Transverse colon (tissue), 4 donors: ENCODE measurements at regions not wholly inside any gene's neighbourhood (a gene's known extent, or its start where the extent isn't known, plus 50 kb on each side); places are given as distances from the start of the nearest gene placed in this dataset.
A peak's percentile ranks its signal among the peaks of the same experiment; 100 is the strongest.
"Not testable (repeated sequence)": the region's sequence is repeated elsewhere in the genome, so short reads cannot be mapped to it uniquely, and the experiment has no call there.

Experiments
- DNase-seq: peaks from one replicate; pipeline ENCODE4 v3.0.0-alpha.2; 2019
- H3K27ac ChIP-seq, 4 donors: fragments of 200-600 bp; sonication (generic); 2 replicates each; pipeline ENCODE4 v1.5.1; 2016 to 2018; ENCODE audit warnings: inconsistent platforms in 4 of 4
- H3K27me3 ChIP-seq: fragments of 200-600 bp; sonication (generic); 2 replicates; pipeline ENCODE4 v1.5.1; 2017; ENCODE audit warnings: inconsistent platforms
- H3K36me3 ChIP-seq, 4 donors: fragments of 200-600 bp; sonication (generic); 2 replicates each; pipeline ENCODE4 v1.5.1; 2017 to 2019; ENCODE audit warnings: inconsistent platforms in 4 of 4
- H3K4me1 ChIP-seq, 4 donors: fragments of 200-600 bp; sonication (generic); 2 replicates each; pipeline ENCODE4 v1.5.1; 2017 to 2020; ENCODE audit warnings: inconsistent platforms in 4 of 4
- H3K4me3 ChIP-seq, 4 donors: fragments of 200-600 bp; sonication (generic); 1 replicate in 1 of 4; 2 replicates in 3 of 4; pipeline versions ENCODE4 v1.5.1 to v1.6.1; 2017 to 2019; ENCODE audit warnings: inconsistent platforms in 4 of 4
- H3K9me3 ChIP-seq, 2 donors: fragments of 200-600 bp; sonication (generic); 2 replicates each; pipeline ENCODE4 v1.5.1; 2017 to 2019; ENCODE audit warnings: inconsistent platforms in 2 of 2
- EP300 ChIP-seq: sonication (generic); formaldehyde crosslinking; IDR thresholded peaks from one replicate; pipeline ENCODE4 v1.6.1; 2017; ENCODE audit warnings: antibody characterized with exemption, low read depth
- POLR2A ChIP-seq: fragments of 450-650 bp; IDR thresholded peaks from one replicate; pipeline ENCODE4 v1.6.1; 2016; ENCODE audit warnings: antibody characterized with exemption, mild to moderate bottlenecking, moderate library complexity
- POLR2AphosphoS5 ChIP-seq, 3 donors: sonication (generic); formaldehyde crosslinking; IDR thresholded peaks; one replicate each; pipeline ENCODE4 v1.6.1; 2016; ENCODE audit warnings: antibody characterized with exemption in 3 of 3
- WGBS, 2 donors: methylation state at CpG; one replicate each; pipeline ENCODE4 v1.1.5; 2018; ENCODE audit warnings: low coverage in 1 of 2; 5-methylcytosine and 5-hydroxymethylcytosine counted together
- in situ Hi-C, 4 donors: fragments of 200-750 bp; cut with MboI; loops; one replicate each; pipeline versions ENCODE4 v1.15.0 to v1.15.1; 2017; ENCODE audit warnings: low sequenced_read_pairs in 3 of 4, low pct_ligation_motif_present in 1 of 4, low pct_unique_long_range_greater_than_20kb in 1 of 4
- intact Hi-C: fragments of 100-400 bp; cut with DNase I; formaldehyde crosslinking; loops from one replicate; pipeline ENCODE4 v1.15.1; 2023; ENCODE audit warnings: low total_unique reads
- TF ChIP-seq, protein P1 (sequence below), 5 experiments: fragments of 200-600 bp in 3 of 5; fragments of 450-650 bp in 2 of 5; sonication (generic) in 3 of 5; IDR thresholded peaks; 1 replicate in 2 of 5; 2 replicates in 3 of 5; pipeline ENCODE4 v1.5.1; 2016 to 2017; ENCODE audit warnings: antibody characterized with exemption in 5 of 5, inconsistent platforms in 3 of 5, mild to moderate bottlenecking in 2 of 5, moderate library complexity in 1 of 5

DNA sequence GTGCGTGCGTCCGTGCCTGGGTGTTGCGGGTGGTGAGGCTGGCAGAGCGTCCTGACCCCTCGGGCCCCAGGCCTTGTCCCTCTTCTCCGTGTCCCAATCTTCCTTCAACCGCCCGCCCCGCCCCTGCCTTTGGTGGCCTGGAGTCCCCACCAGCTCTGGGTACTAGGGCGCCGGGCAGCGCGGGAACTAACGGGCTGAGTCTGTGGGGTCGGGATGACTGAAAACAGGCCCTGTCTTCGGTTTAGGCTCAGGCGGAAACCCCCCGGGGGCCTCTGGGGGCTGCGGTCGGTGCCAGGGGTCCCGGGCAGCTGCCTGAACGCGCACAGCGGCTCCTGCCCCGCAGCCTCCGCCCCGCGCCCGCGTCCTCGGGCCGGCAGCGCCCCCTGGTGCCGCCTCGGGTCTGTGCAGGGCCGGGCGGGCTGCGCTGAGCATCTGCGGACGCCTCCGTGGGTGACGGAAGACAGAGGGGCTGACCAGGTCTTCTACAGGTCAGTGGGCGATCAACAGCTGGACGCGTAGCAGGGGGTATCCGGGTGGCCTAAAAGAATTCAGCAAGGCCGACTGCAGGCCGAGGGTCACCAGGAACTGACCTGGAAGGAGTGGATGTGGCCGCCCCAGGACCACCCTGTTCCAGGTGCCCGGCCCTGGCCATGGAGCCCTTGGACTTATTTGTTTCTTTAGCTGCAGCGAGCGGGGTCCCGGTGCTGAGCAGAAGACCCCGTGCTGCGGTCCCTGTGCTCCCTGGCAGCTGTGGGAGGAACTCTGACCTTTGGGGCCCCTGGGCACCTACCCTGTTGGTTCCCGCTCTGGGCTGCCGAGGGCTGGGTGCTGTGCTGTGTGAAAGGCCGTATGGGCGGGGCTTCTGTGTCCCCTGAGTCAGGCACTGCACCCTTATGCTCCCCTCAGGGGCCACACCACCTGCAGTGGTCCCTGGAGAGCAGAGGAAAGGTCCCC lies 130.2 kb upstream of the LPCAT1 start:
- TF ChIP-seq, protein P1, sequence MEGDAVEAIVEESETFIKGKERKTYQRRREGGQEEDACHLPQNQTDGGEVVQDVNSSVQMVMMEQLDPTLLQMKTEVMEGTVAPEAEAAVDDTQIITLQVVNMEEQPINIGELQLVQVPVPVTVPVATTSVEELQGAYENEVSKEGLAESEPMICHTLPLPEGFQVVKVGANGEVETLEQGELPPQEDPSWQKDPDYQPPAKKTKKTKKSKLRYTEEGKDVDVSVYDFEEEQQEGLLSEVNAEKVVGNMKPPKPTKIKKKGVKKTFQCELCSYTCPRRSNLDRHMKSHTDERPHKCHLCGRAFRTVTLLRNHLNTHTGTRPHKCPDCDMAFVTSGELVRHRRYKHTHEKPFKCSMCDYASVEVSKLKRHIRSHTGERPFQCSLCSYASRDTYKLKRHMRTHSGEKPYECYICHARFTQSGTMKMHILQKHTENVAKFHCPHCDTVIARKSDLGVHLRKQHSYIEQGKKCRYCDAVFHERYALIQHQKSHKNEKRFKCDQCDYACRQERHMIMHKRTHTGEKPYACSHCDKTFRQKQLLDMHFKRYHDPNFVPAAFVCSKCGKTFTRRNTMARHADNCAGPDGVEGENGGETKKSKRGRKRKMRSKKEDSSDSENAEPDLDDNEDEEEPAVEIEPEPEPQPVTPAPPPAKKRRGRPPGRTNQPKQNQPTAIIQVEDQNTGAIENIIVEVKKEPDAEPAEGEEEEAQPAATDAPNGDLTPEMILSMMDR (IDR thresholded peaks at IDR 0.05) = peak; percentile 25 to 64 (median 30)
- intact Hi-C loops, H3K27ac ChIP-seq, DNase-seq, H3K9me3 ChIP-seq, H3K36me3 ChIP-seq, H3K4me1 ChIP-seq, in situ Hi-C loops: not testable (repeated sequence)
- WGBS, 2 donors = 8% methylated on average over 26 of the region's 60 CpGs; no CpG with 5 or more reads in 1 of the 2 donors
- Histone ChIP-seq H3K27me3 (peaks cover 77% of the 10 kb centered on the region), H3K4me3 (peak overlapping the region in 1 of 4 donors; percentile 40)

DNA sequence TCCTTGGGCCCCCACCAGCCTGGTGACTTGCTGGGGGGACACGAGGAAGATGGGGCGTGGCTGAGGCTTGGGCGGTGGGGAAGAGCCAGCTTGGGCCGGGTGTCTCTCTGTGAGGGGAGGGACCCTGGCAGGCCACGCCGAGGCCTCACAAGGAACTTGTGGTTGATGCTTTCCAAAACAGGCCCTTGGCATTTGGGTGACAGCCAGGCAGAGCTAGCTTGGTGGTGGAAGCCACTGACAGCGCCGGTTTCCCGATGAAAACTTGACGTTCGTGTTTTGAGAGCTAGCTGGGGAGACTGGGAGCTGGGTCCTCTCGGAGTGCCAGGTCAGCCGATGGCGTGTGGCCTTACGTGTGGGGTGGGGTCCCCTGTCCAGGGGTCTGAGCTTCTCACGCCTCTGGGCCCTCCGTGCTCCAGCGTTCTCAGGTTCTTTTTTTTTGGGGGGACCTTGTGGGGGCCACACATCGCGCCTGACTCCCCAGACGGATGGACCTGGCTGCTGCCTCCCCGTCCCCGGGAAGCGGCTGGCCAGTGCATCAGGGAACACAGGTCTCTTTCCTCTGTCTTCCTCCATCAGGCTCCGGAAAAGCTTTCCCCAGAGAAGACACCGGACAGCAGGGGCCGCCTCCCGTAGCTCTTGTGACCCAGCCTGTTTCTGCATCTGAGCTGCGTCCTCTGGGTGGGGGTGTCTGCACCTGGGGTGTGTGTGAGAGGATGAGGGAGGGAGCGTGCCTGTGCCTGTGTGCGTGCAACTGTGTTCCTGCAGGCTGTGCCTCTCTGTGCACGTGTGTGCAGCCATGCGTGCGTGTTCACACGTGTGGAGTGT lies 129.3 kb upstream of the LPCAT1 start:
- H3K9me3 ChIP-seq = no peaks in the 10 kb centered on the region
- in situ Hi-C loops = no loop called here
- no peaks in the 10 kb centered on the region for H3K36me3 ChIP-seq
- H3K27me3 ChIP-seq = peaks cover 78% of the 10 kb centered on the region
- TF ChIP-seq POLR2A = no peak
- TF ChIP-seq EP300 = no peak
- TF ChIP-seq, protein P1 (IDR thresholded peaks at IDR 0.05) = no peak
- no peak for TF ChIP-seq POLR2AphosphoS5 (IDR thresholded peaks at IDR 0.05)
- peak overlapping the region in 1 of 4 donors; percentile 40 for H3K4me3 ChIP-seq
- intact Hi-C loops = no loop called here
- H3K4me1 ChIP-seq = peaks cover 0 to 9% (median 1%) of the 10 kb centered on the region in 4 donors
- 26% methylated on average over 20 of the region's 35 CpGs; no CpG with 5 or more reads in 1 of the 2 donors for WGBS, 2 donors
- no peak overlapping the region for H3K27ac ChIP-seq
- no peak for DNase-seq

DNA sequence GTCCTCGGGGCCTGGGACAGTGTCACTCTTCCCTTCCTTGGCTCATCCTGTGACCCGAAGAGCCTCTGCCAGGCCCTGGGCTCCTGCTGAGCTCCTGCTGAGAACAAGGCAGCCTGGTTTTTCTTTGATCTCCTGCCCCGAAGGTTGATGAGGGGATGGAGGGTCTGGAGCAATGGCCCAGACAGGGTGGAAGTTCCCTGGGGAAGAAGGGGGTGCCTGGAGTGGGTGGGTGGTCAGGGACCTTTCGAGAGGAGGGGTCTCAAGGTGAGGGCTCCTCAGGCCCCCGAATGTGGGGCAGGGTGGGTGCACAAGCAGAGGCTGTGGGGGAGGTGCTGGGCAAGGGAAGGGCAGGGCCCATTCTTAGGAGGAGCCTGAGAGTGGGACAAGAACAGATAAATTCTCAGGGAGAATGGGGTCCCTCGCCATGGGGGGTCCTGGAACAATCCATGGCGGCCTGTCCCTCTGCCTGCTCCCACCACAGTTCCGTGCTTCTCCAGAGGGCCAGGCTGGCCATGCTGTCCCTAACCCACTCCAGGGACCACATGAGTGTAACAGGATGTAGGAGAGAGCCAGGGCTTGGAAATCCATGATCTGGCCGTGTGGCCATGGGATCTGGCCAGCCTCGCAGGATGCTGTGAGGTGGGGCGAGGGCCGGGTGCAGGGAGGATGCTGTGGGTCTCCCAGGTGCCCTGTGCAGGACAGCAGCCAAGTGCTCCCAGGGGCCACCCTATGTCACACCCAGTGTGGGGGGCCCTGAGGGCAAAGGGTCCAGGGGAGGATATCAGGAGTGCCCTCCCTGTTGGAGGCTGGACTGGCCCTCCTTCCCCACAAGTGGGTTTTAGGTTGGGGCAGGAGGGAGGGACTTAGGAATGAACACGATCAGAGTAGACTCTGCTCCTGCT lies 128.5 kb upstream of the LPCAT1 start:
- Histone ChIP-seq H3K36me3 (no peaks in the 10 kb centered on the region), H3K4me3 (no peak overlapping the region), H3K4me1 (peaks cover 0 to 9% (median 1%) of the 10 kb centered on the region in 4 donors), H3K9me3 (no peaks in the 10 kb centered on the region), H3K27me3 (peaks cover 75% of the 10 kb centered on the region), H3K27ac (no peak overlapping the region)
- intact Hi-C loops (no loop called here), in situ Hi-C loops (no loop called here)
- DNase-seq = no peak
- TF ChIP-seq POLR2AphosphoS5 (IDR thresholded peaks at IDR 0.05) = no peak
- no peak for TF ChIP-seq POLR2A
- no peak for TF ChIP-seq EP300
- TF ChIP-seq, protein P1 (IDR thresholded peaks at IDR 0.05) = no peak
- 62% methylated on average over 12 of the region's 13 CpGs; no CpG with 5 or more reads in 1 of the 2 donors for WGBS, 2 donors
